IMR-90 (cell line): ENCODE measurements at regions not wholly inside any gene's neighbourhood (a gene's known extent, or its start where the extent isn't known, plus 50 kb on each side); places are given as distances from the start of the nearest gene placed in this dataset.

Experiments
- ATAC-seq: fragments of 200-7000 bp; cut with Tn5 transposase; 2 replicates; pipeline ENCODE4 v1.9.1; 2020; ENCODE audit warnings: low read depth, mild to moderate bottlenecking, moderate library complexity
- BruUV-seq: library from RNA; stranded (reverse); fragments of 400-500 nt; replicated peaks from 2 replicates; lab custom pipeline; 2021; lab: Mats Ljungman, UMichigan
- CTCF ChIA-PET: fragments of 300-600 bp; formaldehyde crosslinking; extraction: SDS; loops from one replicate; lab custom pipeline; 2021; ENCODE audit warnings: antibody characterized with exemption; lab: Yijun Ruan, JAX
- POLR2A ChIA-PET: fragments of 300-600 bp; sonication (Branson Sonifier 250); formaldehyde crosslinking; loops from one replicate; lab custom pipeline; 2022; ENCODE audit warnings: antibody characterized with exemption; ENCODE audit not compliant: unreplicated experiment; lab: Charles Lee
- DNase-seq: peaks from one replicate; pipeline ENCODE4 v3.0.0; 2013
- H2AFZ ChIP-seq: replicated peaks from 2 replicates; pipeline ENCODE3; 2013; ENCODE audit warnings: low read length, mild to moderate bottlenecking; ENCODE audit not compliant: poor library complexity
- H2AK5ac ChIP-seq: 2 replicates; pipeline ENCODE4 v1.6.1; 2013; ENCODE audit warnings: low read depth, low read length, inconsistent platforms
- H2AK9ac ChIP-seq: replicated peaks from 2 replicates; pipeline ENCODE3; 2013; ENCODE audit warnings: mild to moderate bottlenecking, low read depth, low read length, moderate library complexity; ENCODE audit not compliant: poor library complexity
- H2BK120ac ChIP-seq: 2 replicates; pipeline ENCODE4 v1.6.1; 2013; ENCODE audit warnings: low read depth, low read length, inconsistent platforms
- H2BK15ac ChIP-seq: 3 replicates; pipeline ENCODE4 v1.6.1; 2013; ENCODE audit warnings: low read depth, low read length, inconsistent platforms
- H2BK20ac ChIP-seq: 2 replicates; pipeline ENCODE4 v1.6.1; 2013; ENCODE audit warnings: low read depth, mild to moderate bottlenecking, inconsistent platforms, low read length, moderate library complexity
- H2BK5ac ChIP-seq: 2 replicates; pipeline ENCODE4 v1.6.1; 2013; ENCODE audit warnings: mild to moderate bottlenecking, low read depth, low read length, inconsistent platforms; ENCODE audit not compliant: poor library complexity, severe bottlenecking
- H3K14ac ChIP-seq: replicated peaks from 2 replicates; pipeline ENCODE4 v1.6.1; 2013; ENCODE audit warnings: low read depth, low read length, inconsistent platforms
- H3K18ac ChIP-seq: 2 replicates; pipeline ENCODE4 v1.6.1; 2013; ENCODE audit warnings: low read depth, low read length, control low read depth
- H3K23ac ChIP-seq: 2 replicates; pipeline ENCODE4 v1.6.1; 2013; ENCODE audit warnings: low read depth, low read length, inconsistent platforms
- H3K27ac ChIP-seq: 2 replicates; pipeline ENCODE4 v1.5.1; 2013; ENCODE audit warnings: mild to moderate bottlenecking, control low read depth, low read length; ENCODE audit not compliant: insufficient read depth
- H3K27me3 ChIP-seq: 2 replicates; pipeline ENCODE4 v1.6.1; 2013; ENCODE audit warnings: low read length; ENCODE audit not compliant: control insufficient read depth, insufficient read depth
- H3K36me3 ChIP-seq: 2 replicates; pipeline ENCODE4 v1.6.1; 2013; ENCODE audit warnings: low read length, mixed read lengths; ENCODE audit not compliant: control insufficient read depth, insufficient read depth
- H3K4ac ChIP-seq: 2 replicates; pipeline ENCODE4 v1.6.1; 2013; ENCODE audit warnings: low read depth, low read length, inconsistent platforms
- H3K4me1 ChIP-seq: 2 replicates; pipeline ENCODE4 v1.6.1; 2013; ENCODE audit warnings: low read length, mixed read lengths; ENCODE audit not compliant: control insufficient read depth, insufficient read depth
- H3K4me2 ChIP-seq: 2 replicates; pipeline ENCODE4 v1.6.1; 2013; ENCODE audit warnings: low read depth, mild to moderate bottlenecking, control low read depth, low read length, moderate library complexity
- H3K4me3 ChIP-seq: 2 replicates; pipeline ENCODE4 v1.5.1; 2013; ENCODE audit warnings: low read depth, mild to moderate bottlenecking, control low read depth, low read length, moderate library complexity; ENCODE audit not compliant: insufficient read depth
- H3K56ac ChIP-seq: 2 replicates; pipeline ENCODE4 v1.6.1; 2013; ENCODE audit warnings: low read length, inconsistent platforms; ENCODE audit not compliant: insufficient read depth; ENCODE audit errors: extremely low read depth
- H3K79me1 ChIP-seq, 2 experiments: 2 replicates each; pipeline ENCODE4 v1.6.1; 2013; ENCODE audit warnings: low read length in 2 of 2, inconsistent platforms in 1 of 2, low read depth in 1 of 2
- H3K9ac ChIP-seq: 2 replicates; pipeline ENCODE4 v1.6.1; 2013; ENCODE audit warnings: low read depth, low read length, control low read depth
- H3K9me1 ChIP-seq: 2 replicates; pipeline ENCODE4 v1.6.1; 2013; ENCODE audit warnings: low read length, inconsistent platforms; ENCODE audit not compliant: insufficient read depth
- H3K9me3 ChIP-seq: 2 replicates; pipeline ENCODE4 v1.6.1; 2013; ENCODE audit warnings: low read length; ENCODE audit not compliant: control insufficient read depth, insufficient read depth
- H4K20me1 ChIP-seq: 2 replicates; pipeline ENCODE4 v1.6.1; 2013; ENCODE audit warnings: low read length, inconsistent platforms; ENCODE audit not compliant: insufficient read depth
- H4K5ac ChIP-seq: 2 replicates; pipeline ENCODE4 v1.6.1; 2013; ENCODE audit warnings: mild to moderate bottlenecking, low read depth, low read length, control low read depth
- H4K8ac ChIP-seq, 2 experiments: 2 replicates each; pipeline ENCODE4 v1.6.1; 2013; ENCODE audit warnings: low read depth in 2 of 2, low read length in 2 of 2, control low read depth in 1 of 2, inconsistent platforms in 1 of 2
- H4K91ac ChIP-seq: 2 replicates; pipeline ENCODE4 v1.6.1; 2013; ENCODE audit warnings: low read depth, low read length, inconsistent platforms; ENCODE audit not compliant: insufficient read depth
- BHLHE40 ChIP-seq: fragments of 150-350 bp; IDR thresholded peaks from 2 replicates; pipeline ENCODE4 v1.6.1; 2016; ENCODE audit warnings: mild to moderate bottlenecking, low read depth, low read length
- CEBPB ChIP-seq: IDR thresholded peaks from 2 replicates; pipeline ENCODE4 v1.6.1; 2012; ENCODE audit warnings: low read depth, low read length, improper control_type of control experiment
- CHD1 ChIP-seq: IDR thresholded peaks from 2 replicates; pipeline ENCODE4 v1.6.1; 2012; ENCODE audit warnings: low read depth, low read length, improper control_type of control experiment
- MAFK ChIP-seq: IDR thresholded peaks from 2 replicates; pipeline ENCODE4 v1.6.1; 2012; ENCODE audit warnings: low read depth, low read length, improper control_type of control experiment
- MAZ ChIP-seq: IDR thresholded peaks from 2 replicates; pipeline ENCODE4 v1.6.1; 2012; ENCODE audit warnings: low read depth, mild to moderate bottlenecking, low read length, improper control_type of control experiment, moderate library complexity, borderline replicate concordance
- MXI1 ChIP-seq: IDR thresholded peaks from 2 replicates; pipeline ENCODE4 v1.6.1; 2012; ENCODE audit warnings: low read depth, mild to moderate bottlenecking, low read length, moderate library complexity, borderline replicate concordance
- NFE2L2 ChIP-seq: fragments of 150-350 bp; IDR thresholded peaks from 2 replicates; pipeline ENCODE4 v1.6.1; 2016; ENCODE audit warnings: low read depth, mild to moderate bottlenecking, low read length
- POLR2A ChIP-seq: IDR thresholded peaks from 2 replicates; pipeline ENCODE4 v1.6.1; 2012; ENCODE audit warnings: mild to moderate bottlenecking, low read depth, low read length
- RFX5 ChIP-seq: IDR thresholded peaks from 2 replicates; pipeline ENCODE4 v1.8.0; 2012; ENCODE audit warnings: low read depth, mild to moderate bottlenecking, low read length, moderate library complexity
- WGBS, 2 experiments: methylation state at CpG; one replicate each; pipeline versions ENCODE4 v1.1.5 to v1.1.7; 2013; ENCODE audit warnings: missing lambda C conversion rate in 2 of 2; ENCODE audit not compliant: insufficient read length in 1 of 2; ENCODE audit errors: extremely low coverage in 2 of 2; 5-methylcytosine and 5-hydroxymethylcytosine counted together
- dilution Hi-C: fragments of 300-500 bp; cut with HindIII; formaldehyde crosslinking; loops from one replicate; pipeline ENCODE4 v1.14.3; 2018; ENCODE audit warnings: low sequenced_read_pairs; ENCODE audit not compliant: unreplicated experiment
- in situ Hi-C: fragments of 300-500 bp; cut with MboI; formaldehyde crosslinking; loops from 3 replicates; pipeline ENCODE4 v1.14.3; 2019; ENCODE audit warnings: low sequenced_read_pairs, inconsistent platforms, mixed read lengths
- intact Hi-C: fragments of 100-400 bp; cut with micrococcal nuclease; formaldehyde crosslinking; loops from 2 replicates; pipeline ENCODE4 v1.10.0; 2022
- TF ChIP-seq, protein P1 (sequence below): conservative IDR thresholded peaks from 2 replicates; pipeline ENCODE4 v1.5.1; 2012; ENCODE audit warnings: mild to moderate bottlenecking, low read depth, low read length, improper control_type of control experiment
- TF ChIP-seq, protein P2 (sequence below): fragments of 150-350 bp; IDR thresholded peaks from 2 replicates; pipeline ENCODE4 v1.6.1; 2016; ENCODE audit warnings: low read depth, mild to moderate bottlenecking, low read length, moderate library complexity, borderline replicate concordance

DNA sequence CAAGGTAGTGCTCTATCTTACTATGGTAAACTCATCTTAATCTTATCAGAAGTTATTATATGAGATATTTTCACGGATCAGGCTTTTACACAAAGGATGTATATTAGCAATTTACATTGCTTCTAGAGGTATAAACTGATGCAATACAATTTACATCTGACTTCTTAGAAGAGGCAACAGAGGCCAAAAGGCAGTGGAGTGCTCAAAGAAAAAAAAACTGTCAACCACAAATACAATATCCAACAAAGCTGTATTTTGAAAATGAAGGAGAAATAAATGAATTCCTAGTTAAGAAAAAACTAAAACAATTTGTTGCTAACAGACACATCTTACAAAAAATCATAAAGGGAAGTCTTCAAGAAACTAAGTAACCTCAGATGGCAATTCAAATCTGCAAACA, 1031.5 kb upstream of the CNTNAP5 start:
- Histone ChIP-seq H3K27me3 (no peaks in the 10 kb centered on the region), H3K36me3 (no peaks in the 10 kb centered on the region), H4K5ac (no peak overlapping the region), H4K20me1 (no peaks in the 10 kb centered on the region), H2AK5ac (no peak overlapping the region), H3K9me1 (no peaks in the 10 kb centered on the region), H3K9ac (no peak overlapping the region), H2BK5ac (no peak overlapping the region), H4K8ac (no peak overlapping the region), H3K27ac (no peak overlapping the region), H3K4me3 (no peak overlapping the region), H2BK20ac (no peak overlapping the region), H2BK15ac (no peak overlapping the region), H2BK120ac (no peak overlapping the region), H3K79me1 (no peaks in the 10 kb centered on the region), H3K9me3 (peaks cover 15% of the 10 kb centered on the region; the same call in 1 of the 2 replicates), H3K18ac (no peak overlapping the region), H2AFZ (no peak overlapping the region), H3K14ac (no peak overlapping the region), H3K56ac (no peak overlapping the region), H4K91ac (no peak overlapping the region), H3K4me1 (no peaks in the 10 kb centered on the region), H3K4ac (no peak overlapping the region), H3K23ac (no peak overlapping the region), H3K4me2 (no peak overlapping the region), H2AK9ac (no peak overlapping the region)
- in situ Hi-C loops (no loop called here), intact Hi-C loops (no loop called here), dilution Hi-C loops (no loop called here)
- CTCF ChIA-PET: no interaction called here
- DNase-seq (no peak), ATAC-seq (no peak)
- WGBS, 2 experiments: no CpG with 5 or more reads among the region's 1 CpG
- TF ChIP-seq, protein P1, sequence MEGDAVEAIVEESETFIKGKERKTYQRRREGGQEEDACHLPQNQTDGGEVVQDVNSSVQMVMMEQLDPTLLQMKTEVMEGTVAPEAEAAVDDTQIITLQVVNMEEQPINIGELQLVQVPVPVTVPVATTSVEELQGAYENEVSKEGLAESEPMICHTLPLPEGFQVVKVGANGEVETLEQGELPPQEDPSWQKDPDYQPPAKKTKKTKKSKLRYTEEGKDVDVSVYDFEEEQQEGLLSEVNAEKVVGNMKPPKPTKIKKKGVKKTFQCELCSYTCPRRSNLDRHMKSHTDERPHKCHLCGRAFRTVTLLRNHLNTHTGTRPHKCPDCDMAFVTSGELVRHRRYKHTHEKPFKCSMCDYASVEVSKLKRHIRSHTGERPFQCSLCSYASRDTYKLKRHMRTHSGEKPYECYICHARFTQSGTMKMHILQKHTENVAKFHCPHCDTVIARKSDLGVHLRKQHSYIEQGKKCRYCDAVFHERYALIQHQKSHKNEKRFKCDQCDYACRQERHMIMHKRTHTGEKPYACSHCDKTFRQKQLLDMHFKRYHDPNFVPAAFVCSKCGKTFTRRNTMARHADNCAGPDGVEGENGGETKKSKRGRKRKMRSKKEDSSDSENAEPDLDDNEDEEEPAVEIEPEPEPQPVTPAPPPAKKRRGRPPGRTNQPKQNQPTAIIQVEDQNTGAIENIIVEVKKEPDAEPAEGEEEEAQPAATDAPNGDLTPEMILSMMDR: no peak
- TF ChIP-seq CHD1: no peak
- TF ChIP-seq MAFK: no peak
- no peak for TF ChIP-seq BHLHE40
- no peak for TF ChIP-seq RFX5
- TF ChIP-seq, protein P2, sequence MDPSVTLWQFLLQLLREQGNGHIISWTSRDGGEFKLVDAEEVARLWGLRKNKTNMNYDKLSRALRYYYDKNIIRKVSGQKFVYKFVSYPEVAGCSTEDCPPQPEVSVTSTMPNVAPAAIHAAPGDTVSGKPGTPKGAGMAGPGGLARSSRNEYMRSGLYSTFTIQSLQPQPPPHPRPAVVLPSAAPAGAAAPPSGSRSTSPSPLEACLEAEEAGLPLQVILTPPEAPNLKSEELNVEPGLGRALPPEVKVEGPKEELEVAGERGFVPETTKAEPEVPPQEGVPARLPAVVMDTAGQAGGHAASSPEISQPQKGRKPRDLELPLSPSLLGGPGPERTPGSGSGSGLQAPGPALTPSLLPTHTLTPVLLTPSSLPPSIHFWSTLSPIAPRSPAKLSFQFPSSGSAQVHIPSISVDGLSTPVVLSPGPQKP: no peak
- no peak for TF ChIP-seq POLR2A
- TF ChIP-seq MXI1: no peak
- TF ChIP-seq CEBPB: no peak
- TF ChIP-seq MAZ: no peak
- TF ChIP-seq NFE2L2: no peak
- no TSS peak for BruUV-seq
- POLR2A ChIA-PET: no interaction called here
